K562 (cell line): ENCODE measurements at regions not wholly inside any gene's neighbourhood (a gene's known extent, or its start where the extent isn't known, plus 50 kb on each side); places are given as distances from the start of the nearest gene placed in this dataset.

Experiments
- ARNT ChIP-seq, 2 experiments: fragments of 450-650 bp; IDR thresholded peaks; 2 replicates each; pipeline ENCODE4 v1.6.1; 2016; ENCODE audit warnings: mild to moderate bottlenecking in 1 of 2
- BRF1 ChIP-seq: IDR thresholded peaks from 3 replicates; pipeline ENCODE4 v1.6.1; 2011; ENCODE audit warnings: borderline replicate concordance, mild to moderate bottlenecking; ENCODE audit not compliant: insufficient read length; ENCODE audit errors: extremely low read depth
- E2F4 ChIP-seq: sonication (generic); formaldehyde crosslinking; IDR thresholded peaks from 2 replicates; pipeline ENCODE4 v1.8.0; 2022; ENCODE audit warnings: mild to moderate bottlenecking, low read depth, missing genetic modification reagents
- ELF4 ChIP-seq: fragments of 450-650 bp; formaldehyde crosslinking; IDR thresholded peaks from 2 replicates; pipeline ENCODE4 v1.4.0; 2022; ENCODE audit warnings: missing genetic modification characterization
- FOSL1 ChIP-seq: fragments of 200-800 bp; sonication (Bioruptor generic); conservative IDR thresholded peaks from 2 replicates; pipeline ENCODE4 v1.6.1; 2016; ENCODE audit warnings: missing genetic modification characterization, missing compliant biosample characterization
- HMGN3 ChIP-seq: IDR thresholded peaks from 2 replicates; pipeline ENCODE4 v1.6.1; 2011; ENCODE audit warnings: borderline replicate concordance, low read depth, mild to moderate bottlenecking, mixed read lengths, low read length; ENCODE audit not compliant: insufficient read length; ENCODE audit errors: extremely low read depth
- MNT ChIP-seq, 2 experiments: fragments of 450-650 bp; conservative IDR thresholded peaks; 2 replicates each; pipeline ENCODE4 v1.6.1; 2017; ENCODE audit warnings: mild to moderate bottlenecking in 2 of 2, moderate library complexity in 2 of 2
- NFE2 ChIP-seq: IDR thresholded peaks from 2 replicates; pipeline ENCODE4 v1.6.1; 2014; ENCODE audit warnings: antibody characterized with exemption, low read depth
- TF ChIP-seq, protein P1 (sequence below): sonication (generic); formaldehyde crosslinking; IDR thresholded peaks from 2 replicates; pipeline ENCODE4 v1.8.0; 2023; ENCODE audit warnings: mild to moderate bottlenecking, missing genetic modification reagents
- TF ChIP-seq, protein P2 (sequence below): fragments of 200-800 bp; sonication (Bioruptor generic); IDR thresholded peaks from 2 replicates; pipeline ENCODE4 v1.6.1; 2016; ENCODE audit warnings: missing genetic modification characterization, missing compliant biosample characterization

DNA sequence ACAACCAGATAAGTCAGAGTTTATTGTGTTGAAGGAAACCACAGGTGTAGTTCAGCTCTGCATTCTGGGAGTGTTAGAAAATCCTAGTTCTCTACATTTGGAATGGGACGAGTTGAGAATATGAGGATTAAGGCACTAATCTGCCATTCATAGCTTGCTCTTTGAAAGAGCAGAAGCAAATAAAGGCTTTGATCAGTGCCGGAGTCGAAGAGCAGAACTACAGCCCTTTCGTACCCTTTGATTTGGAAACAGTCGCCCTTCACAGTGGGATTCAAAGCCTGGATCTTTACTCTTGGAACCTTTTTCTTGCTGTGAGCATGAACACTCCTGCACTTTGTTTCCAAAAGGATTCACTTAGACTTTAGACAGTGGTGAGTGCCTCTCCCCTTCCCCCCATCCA, 523.9 kb upstream of the POU3F2 start (continued):
- TF ChIP-seq, protein P1, sequence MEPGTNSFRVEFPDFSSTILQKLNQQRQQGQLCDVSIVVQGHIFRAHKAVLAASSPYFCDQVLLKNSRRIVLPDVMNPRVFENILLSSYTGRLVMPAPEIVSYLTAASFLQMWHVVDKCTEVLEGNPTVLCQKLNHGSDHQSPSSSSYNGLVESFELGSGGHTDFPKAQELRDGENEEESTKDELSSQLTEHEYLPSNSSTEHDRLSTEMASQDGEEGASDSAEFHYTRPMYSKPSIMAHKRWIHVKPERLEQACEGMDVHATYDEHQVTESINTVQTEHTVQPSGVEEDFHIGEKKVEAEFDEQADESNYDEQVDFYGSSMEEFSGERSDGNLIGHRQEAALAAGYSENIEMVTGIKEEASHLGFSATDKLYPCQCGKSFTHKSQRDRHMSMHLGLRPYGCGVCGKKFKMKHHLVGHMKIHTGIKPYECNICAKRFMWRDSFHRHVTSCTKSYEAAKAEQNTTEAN: no peak
- TF ChIP-seq, protein P2, sequence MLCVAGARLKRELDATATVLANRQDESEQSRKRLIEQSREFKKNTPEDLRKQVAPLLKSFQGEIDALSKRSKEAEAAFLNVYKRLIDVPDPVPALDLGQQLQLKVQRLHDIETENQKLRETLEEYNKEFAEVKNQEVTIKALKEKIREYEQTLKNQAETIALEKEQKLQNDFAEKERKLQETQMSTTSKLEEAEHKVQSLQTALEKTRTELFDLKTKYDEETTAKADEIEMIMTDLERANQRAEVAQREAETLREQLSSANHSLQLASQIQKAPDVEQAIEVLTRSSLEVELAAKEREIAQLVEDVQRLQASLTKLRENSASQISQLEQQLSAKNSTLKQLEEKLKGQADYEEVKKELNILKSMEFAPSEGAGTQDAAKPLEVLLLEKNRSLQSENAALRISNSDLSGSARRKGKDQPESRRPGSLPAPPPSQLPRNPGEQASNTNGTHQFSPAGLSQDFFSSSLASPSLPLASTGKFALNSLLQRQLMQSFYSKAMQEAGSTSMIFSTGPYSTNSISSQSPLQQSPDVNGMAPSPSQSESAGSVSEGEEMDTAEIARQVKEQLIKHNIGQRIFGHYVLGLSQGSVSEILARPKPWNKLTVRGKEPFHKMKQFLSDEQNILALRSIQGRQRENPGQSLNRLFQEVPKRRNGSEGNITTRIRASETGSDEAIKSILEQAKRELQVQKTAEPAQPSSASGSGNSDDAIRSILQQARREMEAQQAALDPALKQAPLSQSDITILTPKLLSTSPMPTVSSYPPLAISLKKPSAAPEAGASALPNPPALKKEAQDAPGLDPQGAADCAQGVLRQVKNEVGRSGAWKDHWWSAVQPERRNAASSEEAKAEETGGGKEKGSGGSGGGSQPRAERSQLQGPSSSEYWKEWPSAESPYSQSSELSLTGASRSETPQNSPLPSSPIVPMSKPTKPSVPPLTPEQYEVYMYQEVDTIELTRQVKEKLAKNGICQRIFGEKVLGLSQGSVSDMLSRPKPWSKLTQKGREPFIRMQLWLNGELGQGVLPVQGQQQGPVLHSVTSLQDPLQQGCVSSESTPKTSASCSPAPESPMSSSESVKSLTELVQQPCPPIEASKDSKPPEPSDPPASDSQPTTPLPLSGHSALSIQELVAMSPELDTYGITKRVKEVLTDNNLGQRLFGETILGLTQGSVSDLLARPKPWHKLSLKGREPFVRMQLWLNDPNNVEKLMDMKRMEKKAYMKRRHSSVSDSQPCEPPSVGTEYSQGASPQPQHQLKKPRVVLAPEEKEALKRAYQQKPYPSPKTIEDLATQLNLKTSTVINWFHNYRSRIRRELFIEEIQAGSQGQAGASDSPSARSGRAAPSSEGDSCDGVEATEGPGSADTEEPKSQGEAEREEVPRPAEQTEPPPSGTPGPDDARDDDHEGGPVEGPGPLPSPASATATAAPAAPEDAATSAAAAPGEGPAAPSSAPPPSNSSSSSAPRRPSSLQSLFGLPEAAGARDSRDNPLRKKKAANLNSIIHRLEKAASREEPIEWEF (CRISPR knock-in tag): no peak
- TF ChIP-seq NFE2: no peak
- no peak for TF ChIP-seq E2F4 (CRISPR knock-in tag)
- TF ChIP-seq HMGN3: no peak
- no peak for TF ChIP-seq MNT (conservative IDR thresholded peaks at IDR 0.05)
- TF ChIP-seq BRF1: no peak
- no peak for TF ChIP-seq FOSL1 (tag)
- no peak for TF ChIP-seq ELF4 (CRISPR knock-in tag)
- no peak for TF ChIP-seq ARNT (IDR thresholded peaks at IDR 0.05)
